Kasumi-1 (cell line): ENCODE measurements at regions not wholly inside any gene's neighbourhood (a gene's known extent, or its start where the extent isn't known, plus 50 kb on each side); places are given as distances from the start of the nearest gene placed in this dataset.
"Not testable (repeated sequence)": the region's sequence is repeated elsewhere in the genome, so short reads cannot be mapped to it uniquely, and the experiment has no call there.

Experiments
- DNase-seq, 2 experiments: peaks; one replicate each; lab custom pipeline; 2025; lab: John Stamatoyannopoulos, UW

DNA sequence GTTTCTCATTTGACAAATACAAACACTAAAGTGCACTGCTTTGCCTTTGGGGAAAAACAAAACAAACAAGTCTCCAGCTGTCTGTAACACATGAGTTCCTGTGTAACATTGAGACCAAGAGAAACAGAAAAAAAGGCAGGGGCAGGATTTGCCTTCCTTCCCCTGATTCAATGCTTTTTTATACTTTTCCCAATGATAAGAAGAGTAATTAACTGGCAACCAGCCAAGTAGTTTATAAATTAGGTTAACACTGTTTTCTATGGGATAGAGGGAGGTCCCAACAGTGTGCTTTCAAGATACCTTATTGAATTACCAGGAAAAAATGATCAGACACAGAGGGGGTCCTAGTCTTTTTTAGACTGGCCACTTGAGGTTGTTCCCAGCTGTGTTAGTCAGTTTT is 346.8 kb downstream of the TRIM36 start:
- no peak for DNase-seq

DNA sequence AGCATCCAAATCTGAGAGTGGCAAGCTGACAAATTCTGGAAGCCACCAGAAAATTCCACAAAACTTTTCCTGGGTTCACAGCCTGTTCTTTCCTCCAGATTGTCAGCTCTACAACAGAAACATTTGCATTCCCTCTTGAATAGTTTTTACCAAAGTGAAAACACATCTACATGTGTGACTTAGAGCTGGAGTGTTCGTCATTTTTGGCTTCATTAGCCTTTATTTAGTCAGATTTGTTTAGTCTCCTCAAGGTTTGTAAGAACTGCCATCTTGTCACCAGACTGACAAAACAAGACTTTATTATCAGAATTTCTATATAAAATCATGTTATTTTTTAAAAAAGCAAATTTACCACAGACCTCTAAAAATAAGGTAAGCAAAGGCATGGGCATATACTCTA is 347.3 kb downstream of the TRIM36 start:
- DNase-seq: no peak

- DNase-seq: no peak
These were observed 379.3 kb downstream of the TRIM36 start for GRCh38 chr5:114790403-114790792.

GRCh38 chr5:114789773-114790402 is 379.8 kb downstream of the TRIM36 start:
- DNase-seq: peak; percentile 70 to 77

DNA sequence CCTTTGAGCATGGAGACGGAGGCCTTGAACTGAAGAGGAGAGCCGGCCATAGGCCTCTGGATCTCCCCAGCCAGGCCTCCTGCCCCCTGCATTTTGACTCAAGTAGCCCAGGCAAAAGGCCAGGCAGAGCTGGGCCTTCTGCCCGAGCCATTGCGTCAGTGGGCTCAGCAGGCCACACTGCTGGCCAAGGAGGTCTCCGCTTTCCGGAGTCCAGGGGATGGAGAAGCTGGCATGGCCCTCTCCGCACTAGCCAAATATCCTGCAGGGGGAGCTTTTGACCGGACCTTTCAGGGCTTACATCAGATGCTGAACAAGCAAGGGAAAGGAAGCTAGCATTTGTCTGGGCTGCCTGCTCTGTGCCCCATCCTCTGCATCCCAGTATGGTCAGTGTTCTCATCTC is 386.8 kb downstream of the TRIM36 start:
- no peak for DNase-seq

GRCh38 chr5:114782177-114782576 is 387.5 kb downstream of the TRIM36 start:
- DNase-seq: no peak

DNA sequence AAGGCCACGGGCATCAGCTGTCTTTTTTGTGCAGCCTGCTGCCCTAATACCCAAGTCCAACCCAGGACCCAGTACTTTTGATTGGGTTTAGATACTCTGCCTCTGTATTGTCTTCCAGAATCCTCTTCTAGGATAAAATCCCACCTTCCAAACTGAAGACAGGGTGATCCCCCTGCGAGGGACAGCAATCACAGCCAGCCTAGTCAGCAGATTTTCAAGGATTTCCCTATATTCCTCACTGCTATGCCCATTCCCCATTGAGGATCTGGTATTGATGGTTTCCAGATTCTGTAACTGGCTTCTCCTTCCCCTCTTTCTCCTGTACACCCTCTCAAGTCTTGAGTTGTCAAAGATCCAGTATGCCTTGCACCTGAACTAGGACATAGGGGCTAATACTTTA is 389.4 kb downstream of the TRIM36 start:
- DNase-seq: no peak

DNA sequence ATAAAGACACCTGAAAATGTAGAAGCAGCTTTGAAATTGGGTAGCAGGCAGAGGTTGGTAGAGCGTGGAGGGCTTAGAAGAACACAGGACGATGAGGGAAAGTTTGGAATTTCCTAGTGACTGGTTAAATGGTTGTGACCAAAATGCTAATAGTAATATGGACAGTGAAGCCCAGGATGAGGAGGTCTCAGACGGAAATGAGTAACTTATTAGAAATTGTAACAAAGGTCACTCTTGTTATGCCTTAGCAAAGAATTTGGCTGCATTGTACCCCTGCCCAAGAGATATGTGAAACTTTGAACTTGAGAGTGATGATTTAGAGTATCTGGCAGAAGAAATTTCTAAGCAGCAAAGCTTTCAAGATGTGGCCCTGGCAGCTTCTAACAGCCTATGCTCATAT is 382.5 kb downstream of the KCNN2 start:
- no peak for DNase-seq

GRCh38 chr5:114734238-114734637 is 372.4 kb downstream of the KCNN2 start:
- DNase-seq: no peak

DNA sequence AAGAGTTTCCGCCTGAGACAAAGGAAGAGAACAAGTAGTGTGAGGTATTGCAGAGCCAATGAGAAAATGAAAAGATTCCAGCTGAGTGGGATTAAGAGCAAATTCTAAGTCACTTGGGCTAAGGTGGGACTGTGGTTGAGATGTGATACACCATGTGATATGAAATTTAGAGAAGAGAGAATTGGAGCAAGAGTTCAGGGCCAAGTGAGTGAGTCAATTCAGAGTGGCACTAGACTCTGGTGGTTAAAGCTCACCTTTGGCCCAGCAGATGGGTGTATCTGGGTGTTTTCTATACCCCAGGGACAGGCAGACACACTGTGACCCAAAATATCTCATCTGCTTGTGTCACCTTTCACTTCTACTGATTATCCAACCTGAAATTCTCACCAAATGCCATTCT is 368.1 kb downstream of the KCNN2 start:
- no peak for DNase-seq

GRCh38 chr5:114727358-114727757 is 365.5 kb downstream of the KCNN2 start:
- no peak for DNase-seq

GRCh38 chr5:114726131-114726530 is 364.3 kb downstream of the KCNN2 start:
- DNase-seq: no peak

DNA sequence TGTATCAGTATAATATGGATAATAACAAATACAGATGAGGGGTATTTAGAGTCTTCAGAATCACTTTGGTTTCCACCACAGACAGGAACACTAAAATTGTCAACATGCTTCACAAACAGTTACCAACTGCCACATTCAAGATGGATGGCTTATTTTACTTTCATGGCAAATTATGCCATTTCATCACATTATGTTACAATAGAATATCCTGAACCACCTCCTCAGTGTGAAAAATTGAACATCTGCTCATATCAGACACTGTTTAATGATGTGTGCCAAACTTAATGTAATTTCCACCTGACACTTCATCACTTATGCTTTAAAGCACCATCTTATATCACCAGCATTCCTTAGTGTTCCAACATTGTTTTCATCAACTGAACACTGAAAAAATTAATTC is 357.4 kb downstream of the KCNN2 start:
- DNase-seq: no peak

GRCh38 chr5:114716955-114717354 is 355.1 kb downstream of the KCNN2 start:
- no peak for DNase-seq

DNA sequence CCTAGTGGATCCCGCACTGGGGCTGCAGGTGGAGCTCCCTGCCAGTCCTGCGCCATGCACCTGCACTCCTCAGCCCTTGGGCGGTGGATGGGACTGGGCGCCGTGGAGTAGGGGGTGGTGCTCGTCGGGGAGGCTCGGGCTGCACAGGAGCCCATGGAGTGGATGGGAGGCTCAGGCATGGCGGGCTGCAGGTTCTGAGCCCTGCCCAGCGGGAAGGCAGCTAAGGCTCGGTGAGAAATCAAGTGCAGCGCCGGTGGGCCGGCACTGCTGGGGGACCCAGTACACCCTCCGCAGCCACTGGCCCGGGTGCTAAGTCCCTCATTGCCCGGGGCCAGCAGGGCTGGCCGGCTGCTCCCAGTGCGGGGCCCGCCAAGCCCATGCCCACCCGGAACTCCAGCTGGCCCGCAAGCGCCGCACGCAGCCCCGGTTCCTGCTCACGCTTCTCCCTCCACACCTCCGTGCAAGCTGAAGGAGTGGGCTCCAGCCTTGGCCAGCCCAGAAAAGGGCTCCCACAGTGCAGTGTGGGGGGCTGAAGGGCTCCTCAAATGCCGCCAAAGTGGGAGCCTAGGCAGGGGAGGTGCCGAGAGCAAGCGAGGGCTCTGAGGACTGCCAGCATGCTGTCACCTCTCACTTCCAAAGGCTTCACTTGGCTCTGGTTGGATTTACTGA is 342.5 kb downstream of the KCNN2 start:
- DNase-seq: not testable (repeated sequence)

GRCh38 chr5:114702731-114703130 is 340.9 kb downstream of the KCNN2 start:
- DNase-seq: no peak

GRCh38 chr5:114702136-114702535 is 340.3 kb downstream of the KCNN2 start:
- DNase-seq: no peak

DNA sequence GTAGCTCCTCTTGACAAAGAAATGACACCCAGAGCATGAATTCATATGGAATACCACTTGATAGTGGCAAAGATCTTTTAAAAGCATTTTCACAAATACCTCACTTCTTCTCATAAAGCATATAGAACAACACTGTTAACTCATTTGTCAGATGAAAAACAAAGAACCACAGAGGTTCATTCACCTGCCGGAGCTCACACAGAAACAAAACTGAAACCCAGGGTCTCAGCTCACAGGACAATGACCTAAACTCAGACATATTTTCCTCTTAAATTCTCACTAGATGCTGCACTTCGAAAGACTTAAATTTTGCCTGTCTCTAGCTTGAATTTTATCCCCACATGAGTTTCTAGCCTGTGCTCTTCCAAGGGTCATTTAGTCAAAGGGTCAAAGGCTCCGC is 339.0 kb downstream of the KCNN2 start:
- DNase-seq: no peak

GRCh38 chr5:114695292-114695904 is 333.5 kb downstream of the KCNN2 start:
- DNase-seq: no peak

GRCh38 chr5:114686356-114686755 is 324.5 kb downstream of the KCNN2 start:
- no peak for DNase-seq

- DNase-seq: no peak
These were observed 316.9 kb downstream of the KCNN2 start for GRCh38 chr5:114678778-114679177.

GRCh38 chr5:114665551-114665950 is 303.7 kb downstream of the KCNN2 start:
- DNase-seq: no peak

GRCh38 chr5:114660791-114661190 is 298.9 kb downstream of the KCNN2 start:
- no peak for DNase-seq

DNA sequence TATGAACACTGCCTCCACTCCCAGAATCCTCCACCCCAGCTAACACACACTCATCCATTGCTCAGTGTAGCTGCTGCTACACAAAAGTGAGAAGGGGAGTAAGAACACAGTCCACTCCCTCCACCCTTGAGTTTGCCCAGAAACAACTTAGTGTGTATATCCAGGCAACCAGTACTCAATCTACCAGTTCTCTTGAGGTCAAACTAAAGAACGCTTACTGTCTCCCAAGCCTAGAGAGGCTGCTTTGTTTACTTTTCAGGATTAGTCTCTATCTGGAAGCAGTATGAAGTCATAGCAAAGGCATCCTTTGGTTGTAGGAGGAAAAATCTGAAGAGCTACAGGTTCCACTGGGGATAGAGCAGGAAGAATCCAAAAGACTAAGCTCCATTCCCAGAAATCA is 296.3 kb downstream of the KCNN2 start:
- no peak for DNase-seq
